HG02571 (cell line): ENCODE measurements at regions not wholly inside any gene's neighbourhood (a gene's known extent, or its start where the extent isn't known, plus 50 kb on each side); places are given as distances from the start of the nearest gene placed in this dataset.

Experiments used
- ATAC-seq: cut with Tn5 transposase; IDR thresholded peaks from one replicate; pipeline ENCODE4 v1.9.1; 2021; ENCODE audit warnings: mild to moderate bottlenecking, moderate library complexity; ENCODE audit not compliant: unreplicated experiment

DNA sequence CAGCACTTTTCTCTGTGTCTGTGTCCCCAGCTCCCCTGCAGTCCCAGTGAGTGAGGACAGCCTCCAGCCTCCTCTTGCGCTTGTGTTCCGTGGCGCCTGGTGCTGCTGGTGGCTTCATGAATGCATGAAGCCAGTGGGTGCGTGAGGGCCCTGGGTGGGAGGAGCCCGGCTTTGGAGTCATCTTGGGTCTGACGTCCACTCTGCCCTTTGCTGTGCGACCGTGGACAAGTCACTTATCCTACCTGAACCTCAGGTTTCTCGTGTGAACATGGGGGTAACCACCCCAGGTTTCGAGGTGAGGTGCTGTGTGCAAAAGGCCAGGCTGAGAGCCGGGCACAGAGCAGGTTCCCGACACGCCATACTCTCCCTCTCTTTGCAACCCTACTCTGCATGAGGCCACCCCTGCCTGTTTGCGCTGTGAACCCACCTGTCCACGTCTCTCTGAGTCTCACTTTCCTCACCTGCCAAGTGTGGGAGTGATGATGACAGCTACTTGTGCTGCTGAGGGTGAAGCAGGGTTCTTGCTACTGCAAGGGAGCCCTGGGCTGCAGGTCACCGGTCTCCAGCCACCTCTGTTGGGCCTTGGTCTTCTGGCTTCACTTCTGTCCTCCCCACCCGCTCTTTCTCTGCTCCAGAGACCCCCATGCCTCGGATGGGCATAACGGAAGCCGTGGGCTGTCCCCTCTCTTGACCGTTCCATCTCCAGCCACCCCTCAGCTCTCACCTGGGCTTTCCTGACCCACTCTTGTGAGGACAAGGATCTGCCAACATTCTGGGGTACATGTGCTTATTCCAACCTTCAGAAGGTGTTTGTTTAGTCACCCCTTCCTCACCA, 537.6 kb downstream of the TBC1D22A start:
- no peak for ATAC-seq

DNA sequence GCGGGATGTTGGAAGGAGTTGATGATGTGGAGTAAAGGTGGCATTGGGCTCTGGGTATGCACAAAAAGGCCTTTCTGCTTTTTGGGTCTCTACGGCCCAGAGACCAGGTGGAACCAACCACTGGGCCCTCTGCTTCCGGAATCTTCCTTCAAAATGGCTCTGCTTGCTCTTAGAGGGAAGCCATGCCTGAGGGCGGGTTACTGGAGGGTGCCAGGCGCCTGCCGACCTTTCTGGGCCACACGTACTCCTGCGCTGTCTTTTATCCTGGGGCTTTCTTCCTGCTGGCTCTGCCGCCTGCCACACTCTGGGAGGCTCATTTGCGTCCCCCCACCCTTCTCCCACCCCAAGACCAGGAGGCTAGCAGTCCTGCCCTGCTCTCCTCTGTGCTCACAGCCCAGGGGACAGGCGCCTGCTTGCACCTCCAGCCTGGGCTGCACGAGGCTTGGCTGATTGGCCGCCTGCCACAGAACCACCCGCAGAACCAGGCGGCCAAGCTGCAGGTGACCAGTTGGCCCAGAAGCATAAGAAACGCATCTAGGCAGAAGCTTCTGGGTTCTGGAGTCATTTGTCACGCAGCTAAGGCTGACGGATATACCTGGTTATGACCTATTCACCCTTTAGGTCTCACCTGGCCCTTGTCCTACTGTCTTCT, 536.9 kb downstream of the TBC1D22A start:
- ATAC-seq: no peak

DNA sequence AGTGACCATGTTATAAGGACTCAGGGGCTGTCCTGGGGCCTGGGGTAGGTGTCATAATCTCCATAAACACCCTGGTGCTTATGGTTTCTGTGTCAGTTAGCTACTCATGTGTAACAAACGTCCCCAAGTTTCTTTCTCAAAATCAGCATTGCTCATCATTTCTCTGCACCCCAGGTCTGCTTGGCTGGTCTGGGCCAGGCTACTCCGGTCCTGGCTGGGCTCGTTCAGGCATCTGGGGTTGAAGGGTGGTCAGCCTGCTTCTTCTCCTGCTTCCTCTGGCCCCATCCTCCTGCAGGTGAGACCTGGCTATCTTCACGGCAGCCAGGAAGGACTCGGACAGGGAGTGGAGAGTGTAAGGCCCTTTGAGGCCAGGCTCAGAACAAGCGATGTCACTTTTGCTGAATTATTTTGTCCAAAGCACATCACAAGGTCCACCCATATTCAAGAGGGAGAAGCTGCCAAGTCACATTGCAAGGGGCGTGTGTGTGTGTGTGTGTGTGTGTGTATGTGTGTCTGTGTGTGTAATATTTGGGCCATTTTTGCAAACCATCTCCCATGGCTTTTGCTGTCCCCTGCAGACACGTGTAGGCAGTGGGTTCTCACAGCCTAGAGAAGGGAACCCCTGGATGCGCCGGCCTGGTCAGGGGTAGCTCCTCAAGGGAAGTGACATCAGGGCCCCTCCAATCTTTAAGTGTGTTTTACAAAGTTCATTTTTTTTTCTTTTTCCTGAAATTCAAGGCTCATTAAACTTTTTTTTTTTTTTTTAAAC, 535.8 kb downstream of the TBC1D22A start:
- no peak for ATAC-seq

DNA sequence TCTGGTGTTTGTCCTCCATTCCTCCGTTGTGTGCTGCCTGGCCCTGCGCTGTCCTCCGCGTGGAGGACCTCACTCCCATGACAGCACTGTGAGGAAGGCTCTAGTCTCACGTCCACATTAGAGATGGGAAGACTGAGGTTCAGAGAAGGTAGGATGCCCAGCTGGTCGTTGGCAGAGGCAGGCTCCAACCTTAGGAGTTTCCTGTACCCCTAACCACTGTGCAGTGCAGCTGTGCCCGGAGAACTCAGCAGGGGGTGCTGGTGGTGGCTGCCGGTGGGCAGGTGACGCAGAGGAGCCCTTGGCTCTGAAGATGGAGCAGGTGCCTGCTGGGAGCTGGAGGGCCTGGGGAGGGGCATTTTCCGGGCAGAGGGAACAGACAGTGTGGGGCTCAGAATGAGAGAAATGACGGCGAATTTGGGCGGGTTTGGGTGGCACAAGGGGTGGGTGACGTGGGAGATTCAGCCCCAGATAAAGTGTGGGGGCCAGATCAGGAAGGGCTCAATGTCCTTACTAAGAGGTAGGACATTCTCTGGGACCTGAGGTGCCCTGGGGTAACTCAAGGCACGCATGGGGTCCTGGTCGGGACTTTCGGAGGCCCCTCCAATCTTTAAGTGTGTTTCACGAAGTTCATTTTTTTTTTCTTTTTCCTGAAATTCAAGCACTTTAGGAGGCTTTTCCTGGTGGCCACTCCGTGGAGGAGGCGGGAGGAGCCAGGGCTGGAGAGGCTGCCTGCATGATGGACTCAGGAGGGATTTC, 535.0 kb downstream of the TBC1D22A start:
- ATAC-seq: no peak

DNA sequence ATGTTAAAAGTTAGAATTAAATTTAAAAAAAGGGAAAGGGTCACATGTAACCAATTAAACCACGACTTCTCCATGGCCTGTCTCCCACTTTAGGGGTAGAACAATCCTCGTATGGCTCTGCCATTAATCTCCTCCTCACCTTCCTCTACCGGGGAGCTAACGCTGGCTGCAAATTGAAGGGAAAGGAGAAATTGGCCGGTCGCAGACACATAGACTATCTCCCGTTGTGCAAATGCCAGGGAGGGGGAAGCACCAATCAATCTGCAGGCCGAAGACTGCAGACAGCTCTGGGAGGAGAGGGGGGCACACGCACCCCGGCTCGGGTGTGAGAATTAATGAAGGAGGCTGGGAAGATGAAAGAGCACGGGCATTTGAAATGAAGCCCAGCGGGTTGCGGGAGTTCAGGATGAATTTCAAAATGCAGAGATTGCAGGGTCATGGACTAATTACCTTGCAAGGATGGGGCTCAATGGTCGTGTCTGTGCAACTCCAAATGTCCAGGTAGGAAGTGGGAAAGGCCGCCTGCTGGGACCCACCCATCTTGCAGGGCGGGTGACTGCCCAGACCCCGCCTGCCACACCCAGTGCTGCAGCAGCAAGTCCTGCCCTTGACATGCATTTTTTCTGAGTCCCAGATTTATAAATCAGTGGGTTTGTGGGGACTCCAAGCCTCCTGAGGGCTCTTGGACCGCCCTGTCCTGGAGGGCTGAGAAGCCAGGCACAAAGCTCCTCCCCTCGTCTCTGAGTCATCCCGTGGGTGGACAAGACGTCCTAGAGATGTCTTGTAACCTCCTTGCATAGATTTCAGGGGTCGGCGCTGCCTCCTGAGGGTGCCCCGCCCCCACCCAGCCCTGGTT, 534.2 kb downstream of the TBC1D22A start:
- ATAC-seq: no peak

DNA sequence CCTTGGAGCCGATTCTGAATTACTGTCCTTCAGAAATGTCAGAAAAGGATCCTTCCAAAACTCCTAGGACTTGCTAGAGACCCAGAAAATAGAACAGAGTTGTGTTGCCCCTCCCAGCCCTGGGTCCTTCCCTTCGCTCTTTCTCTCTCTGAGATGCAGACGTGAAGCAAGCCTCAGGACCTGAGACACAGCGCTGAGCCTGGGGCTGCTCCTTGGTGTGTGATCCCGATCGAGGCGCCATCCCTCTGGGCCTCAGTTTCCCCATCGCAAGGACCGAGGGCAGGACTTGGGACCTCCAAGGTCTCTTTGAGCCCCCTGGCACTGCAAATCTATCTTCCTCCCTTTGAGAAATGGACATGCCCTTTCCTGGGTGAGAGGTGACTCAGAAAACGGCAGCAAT, 533.5 kb downstream of the TBC1D22A start:
- no peak for ATAC-seq

DNA sequence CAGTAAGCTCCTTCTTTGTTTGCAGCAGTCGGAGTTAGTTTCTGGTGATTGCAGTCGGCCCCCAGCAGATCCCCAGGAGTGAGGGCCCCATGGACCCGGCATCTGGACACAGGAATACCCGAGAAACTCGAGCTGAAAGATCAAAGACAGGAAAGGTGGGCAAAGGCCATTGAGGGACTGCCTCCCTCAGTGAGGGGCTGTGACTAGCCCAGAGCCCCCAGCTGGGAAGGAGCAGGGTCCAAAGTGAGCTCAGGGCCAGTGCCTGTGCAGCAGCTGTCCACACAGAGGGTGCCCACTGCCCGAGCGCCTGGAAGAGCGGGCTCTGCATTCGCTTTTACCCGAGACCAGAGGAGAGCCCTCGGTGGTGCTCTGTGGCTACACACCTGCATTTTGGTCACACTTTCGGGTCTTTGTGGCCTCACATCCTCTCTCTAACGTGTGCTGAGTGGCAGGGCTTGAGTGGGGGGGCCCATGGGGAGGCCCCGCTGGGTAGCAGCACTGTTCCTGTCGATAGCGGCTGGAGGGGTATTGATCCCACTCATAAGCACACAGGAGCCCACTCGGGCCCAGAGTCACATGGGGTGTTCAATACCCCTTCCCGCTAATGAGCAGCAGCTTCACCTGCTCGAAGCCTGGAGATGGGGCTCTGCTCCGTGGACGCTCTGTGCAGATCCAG, 532.9 kb downstream of the TBC1D22A start:
- no peak for ATAC-seq

DNA sequence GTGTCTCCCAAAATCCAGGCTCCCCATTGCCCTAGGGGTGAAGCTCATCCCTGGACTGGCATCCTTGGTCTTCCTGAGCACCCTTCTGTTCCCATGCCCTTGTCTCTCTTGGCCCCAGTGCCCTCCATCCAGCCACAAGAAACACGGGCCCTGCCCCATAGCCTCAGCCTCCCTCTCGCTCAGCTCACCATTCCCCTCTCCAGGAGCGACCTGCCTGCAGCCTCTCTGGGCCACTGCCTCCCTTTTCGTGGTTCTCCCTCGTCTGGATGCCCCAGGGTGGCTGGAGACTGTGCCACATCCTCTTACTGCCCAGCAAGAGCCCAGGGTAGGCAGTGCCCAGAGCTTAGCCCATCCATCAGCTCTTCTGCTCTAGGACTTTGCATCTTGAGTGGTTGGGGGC, 532.1 kb downstream of the TBC1D22A start:
- no peak for ATAC-seq

DNA sequence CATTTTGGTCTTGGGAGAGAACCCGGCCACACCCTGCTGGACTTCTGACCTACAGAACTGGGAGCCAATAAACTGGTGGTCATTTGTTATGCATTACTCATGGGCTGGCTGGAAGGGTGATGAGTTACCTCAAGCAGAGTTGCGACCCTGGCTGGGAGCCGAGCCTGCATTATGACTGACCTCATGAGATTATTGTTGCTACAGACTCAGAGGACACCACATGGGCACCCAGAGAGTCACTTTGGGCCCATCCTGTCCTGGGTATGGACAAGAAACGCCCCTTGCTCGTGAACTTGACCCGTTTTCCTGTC, 531.7 kb downstream of the TBC1D22A start:
- no peak for ATAC-seq

DNA sequence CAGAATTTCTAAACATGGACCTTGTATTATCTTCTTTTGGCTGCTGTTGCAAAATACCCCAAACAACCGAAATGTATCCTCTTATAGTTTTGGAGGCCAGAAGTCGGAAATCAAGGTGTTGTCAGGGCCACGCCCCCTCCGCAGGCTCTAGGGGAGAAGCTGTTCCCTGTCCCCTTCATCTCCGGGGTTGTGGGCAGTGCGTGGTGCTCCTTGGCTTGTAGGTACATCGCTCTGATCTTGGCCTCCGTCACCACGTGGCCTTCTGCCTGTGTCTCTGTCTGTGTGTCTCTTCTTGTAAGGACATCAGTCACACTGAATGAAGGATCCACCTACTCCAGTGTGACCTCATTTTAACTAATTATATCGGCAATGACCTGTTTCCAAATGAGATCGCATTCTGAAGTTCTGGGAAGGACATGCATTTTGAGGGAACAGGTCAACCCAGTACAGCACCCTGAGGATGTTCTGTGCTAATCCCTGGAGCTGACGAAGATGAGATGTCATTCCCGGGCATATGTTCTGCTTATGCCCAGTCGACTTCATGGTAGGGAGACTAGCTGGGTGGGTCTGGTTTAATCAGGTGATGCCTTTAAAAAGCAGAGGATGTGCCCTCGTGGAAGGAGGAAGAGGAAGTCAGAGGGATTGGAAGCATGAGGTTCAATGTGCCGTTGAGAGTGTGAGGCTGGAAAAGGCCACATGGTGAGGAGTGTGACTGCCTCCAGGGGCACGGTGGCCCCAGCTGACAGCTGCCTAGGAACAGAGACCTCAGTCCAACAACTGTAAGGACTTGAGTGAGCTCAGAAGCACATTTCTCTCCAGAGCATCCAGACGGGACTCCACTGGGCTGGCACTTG, 531.1 kb downstream of the TBC1D22A start:
- no peak for ATAC-seq

DNA sequence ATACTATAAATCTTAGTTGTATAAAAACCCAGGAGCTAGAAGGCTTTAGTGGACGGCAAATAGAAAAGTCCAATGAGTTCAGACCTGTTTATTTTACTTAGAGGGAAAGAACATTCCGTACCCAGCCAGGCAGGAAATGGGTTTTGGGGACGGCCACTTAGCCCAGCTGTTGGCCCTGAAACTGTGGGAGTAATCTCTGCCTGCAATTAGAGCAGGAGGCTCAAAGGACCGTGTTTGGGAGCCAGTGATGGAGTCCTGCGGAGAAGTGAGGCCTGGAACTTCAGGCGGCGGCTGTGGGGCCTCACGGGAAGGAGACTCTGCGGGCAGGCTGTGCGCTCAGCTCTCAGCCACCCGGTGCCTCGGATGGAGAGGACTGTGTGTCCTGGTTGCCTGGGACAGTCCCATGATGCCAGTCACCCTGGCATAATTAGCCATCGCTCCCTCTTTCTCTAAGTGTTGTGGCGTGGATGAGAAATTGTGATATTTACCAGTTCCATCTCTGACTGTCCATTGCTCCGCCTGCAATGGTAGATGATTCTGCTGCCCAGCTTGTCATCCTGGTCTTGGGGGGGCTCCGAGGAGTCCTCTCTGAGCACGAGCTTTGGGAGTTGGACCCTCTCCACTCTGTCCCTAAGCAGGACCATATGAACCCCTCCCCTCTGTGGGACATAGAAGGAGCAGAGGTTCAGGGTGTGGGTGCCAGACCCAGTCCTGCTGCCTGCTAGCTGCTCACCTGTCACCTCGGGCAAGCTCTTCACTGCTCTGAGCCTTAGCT, 530.3 kb downstream of the TBC1D22A start:
- ATAC-seq: no peak

DNA sequence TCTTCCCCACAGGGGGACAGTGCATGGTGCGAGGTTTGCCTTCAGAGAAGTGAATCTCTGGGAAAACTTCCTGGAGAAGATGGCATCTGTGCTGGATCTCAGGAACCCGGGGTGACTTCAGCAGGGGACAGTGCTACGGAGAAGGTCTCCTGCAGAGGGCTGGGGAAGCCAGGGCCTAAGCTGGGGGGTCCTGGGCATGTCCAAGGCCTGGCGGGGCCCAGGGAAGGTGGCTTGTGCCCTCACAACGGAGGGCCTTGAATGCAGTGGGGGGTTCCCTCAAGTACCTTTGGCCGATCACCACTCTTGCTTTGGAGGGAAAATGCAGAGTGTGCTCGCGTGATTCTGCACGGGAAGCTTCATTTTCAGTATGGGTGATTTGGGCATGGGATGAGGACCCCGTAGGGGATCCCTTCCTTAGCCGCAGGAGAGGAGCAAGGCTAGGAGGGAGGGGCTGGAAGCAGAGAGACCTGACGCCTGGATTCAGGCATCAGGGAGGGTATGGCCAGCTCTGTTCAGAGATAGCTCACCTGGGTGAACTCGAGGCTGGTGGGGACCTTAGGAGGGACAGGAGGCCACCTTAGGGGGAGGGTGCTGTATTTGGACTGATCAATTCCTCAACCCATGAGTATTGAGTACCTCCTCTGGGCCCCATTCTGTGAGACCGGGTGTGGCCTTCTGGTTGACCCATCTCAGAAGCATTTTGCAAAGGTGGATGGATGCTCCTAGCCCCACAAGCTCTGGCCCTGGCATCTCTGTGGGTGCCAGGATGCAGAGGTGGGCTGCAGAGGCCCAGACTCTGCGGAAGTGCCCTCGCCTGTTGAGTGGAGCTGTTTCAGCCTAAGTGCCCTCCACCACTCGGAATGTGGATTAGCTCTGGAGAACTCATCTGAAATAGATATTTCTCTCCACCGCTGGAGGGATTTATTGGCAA, 529.4 kb downstream of the TBC1D22A start:
- ATAC-seq: no peak

DNA sequence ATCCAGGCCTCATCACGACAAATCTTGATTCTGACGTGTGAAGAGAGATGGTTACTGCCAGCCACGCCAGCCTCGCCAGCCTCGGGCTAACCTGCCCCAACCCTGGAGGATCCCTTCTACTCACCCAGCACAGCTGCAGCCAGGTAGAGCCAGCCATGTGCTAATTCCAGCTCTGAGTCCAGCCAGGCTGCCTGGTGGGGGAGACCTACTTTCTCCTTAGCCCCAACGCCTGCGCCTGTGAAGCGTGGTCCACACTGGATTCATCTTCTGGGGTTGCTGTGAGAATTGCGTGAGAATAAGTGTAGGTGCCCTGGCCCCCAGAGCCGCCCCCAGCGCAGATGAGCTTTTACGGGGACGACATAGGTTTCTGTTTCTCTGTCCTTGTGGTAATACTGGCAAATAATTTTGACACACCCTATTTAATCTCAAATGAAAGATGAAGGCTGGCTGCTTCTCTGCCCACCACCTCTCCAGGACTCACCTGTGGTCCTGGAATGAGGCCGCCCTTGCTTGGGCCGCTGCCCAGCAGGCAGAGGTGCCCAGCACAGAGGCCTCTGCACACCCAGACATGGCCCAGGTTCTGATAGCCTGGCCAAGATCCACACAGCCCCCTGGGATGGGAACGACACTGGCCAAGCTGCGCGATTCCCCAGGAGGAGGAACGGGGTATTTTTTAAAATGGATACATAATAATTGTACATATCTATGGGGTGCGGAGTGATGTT, 528.4 kb downstream of the TBC1D22A start:
- no peak for ATAC-seq

DNA sequence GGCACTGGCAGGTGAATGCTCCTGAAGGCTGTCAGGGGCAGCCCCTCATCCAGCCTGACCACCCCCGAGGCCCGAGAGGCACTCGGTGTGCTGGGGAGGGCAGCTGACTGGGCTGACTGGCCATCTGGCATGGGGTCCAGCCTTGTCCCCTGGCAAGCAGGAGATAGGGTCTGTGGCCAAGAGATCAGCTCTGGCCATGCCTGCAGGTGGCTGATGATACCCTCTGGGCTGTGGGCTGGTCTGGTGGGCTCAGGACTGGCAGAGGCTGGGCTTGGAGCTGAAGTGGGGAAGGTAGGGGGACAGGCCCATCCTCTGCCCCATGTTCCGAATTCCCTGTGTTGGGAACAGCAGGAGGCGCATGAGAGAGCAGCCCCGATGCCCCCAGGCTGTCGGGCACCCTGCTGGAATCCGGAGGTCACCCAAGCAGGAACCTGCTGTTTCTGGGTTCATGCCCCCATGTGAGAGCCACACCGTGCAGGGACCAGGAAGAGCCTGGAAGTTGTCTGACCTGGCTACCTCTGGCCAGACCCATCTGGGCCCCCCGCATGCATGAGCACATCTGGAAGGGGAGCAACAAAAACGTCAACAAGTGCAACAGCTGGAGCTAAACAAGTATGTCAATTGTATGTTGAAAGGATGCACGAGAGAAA, 527.0 kb downstream of the TBC1D22A start:
- ATAC-seq: no peak

DNA sequence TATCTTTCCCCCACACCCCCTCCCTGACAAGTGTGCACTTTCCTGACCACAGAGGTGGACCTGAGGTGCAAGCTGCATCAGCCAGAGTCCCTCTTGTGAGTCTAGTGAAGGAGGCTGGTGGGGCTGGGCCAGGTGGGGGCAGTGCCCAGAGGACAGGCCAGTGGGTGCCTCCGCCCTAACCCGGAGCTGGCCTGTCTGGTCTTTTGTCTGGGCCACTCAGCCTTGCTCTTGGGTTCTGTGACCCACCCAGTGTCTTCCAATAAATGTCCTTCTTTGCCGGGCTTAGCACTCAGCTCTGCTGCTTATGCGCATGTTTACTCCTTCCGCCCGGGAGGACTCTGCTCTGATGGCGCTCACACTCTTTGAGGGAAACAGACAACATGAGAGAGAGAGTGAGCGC, 526.2 kb downstream of the TBC1D22A start:
- no peak for ATAC-seq

DNA sequence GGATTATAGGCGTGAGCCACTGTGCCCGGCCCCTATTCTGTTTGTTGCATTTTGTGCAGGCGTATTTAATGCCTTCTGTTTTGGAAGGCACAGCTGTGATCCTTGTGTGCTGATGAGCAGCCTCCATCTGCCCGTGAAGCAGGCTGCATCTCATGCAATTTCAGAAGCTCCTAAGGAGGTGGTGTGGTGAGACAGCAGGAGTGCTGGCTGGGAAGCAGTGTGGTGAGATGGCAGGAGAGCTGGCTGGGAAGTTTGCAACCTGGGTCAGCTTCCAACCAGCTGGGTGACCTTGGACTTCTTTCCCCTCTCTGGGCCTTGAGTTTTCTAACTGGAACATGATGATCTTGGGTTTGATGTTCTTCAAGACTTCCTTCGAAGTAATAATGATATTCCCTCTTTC, 525.1 kb downstream of the TBC1D22A start:
- no peak for ATAC-seq
